HG02678 (cell line): ENCODE measurements at regions not wholly inside any gene's neighbourhood (a gene's known extent, or its start where the extent isn't known, plus 50 kb on each side); places are given as distances from the start of the nearest gene placed in this dataset.
"Not testable (repeated sequence)": the region's sequence is repeated elsewhere in the genome, so short reads cannot be mapped to it uniquely, and the experiment has no call there.

Experiments
- ATAC-seq: cut with Tn5 transposase; IDR thresholded peaks from one replicate; pipeline ENCODE4 v1.9.1; 2021; ENCODE audit warnings: mild to moderate bottlenecking, moderate library complexity; ENCODE audit not compliant: unreplicated experiment

- no peak for ATAC-seq
Observed at GRCh38 chr9:587527-587926, 254.0 kb upstream of the DMRT1 start.

- ATAC-seq, result no peak
Observed at GRCh38 chr9:588981-589380, 252.5 kb upstream of the DMRT1 start.

- no peak for ATAC-seq
Observed at GRCh38 chr9:589723-590122, 251.8 kb upstream of the DMRT1 start.

- no peak for ATAC-seq
Observed at GRCh38 chr9:591292-591691, 250.2 kb upstream of the DMRT1 start.

GRCh38 chr9:592225-592624 lies 249.3 kb upstream of the DMRT1 start:
- no peak for ATAC-seq

GRCh38 chr9:592733-593132 lies 248.8 kb upstream of the DMRT1 start:
- no peak for ATAC-seq

GRCh38 chr9:593809-594208 lies 247.7 kb upstream of the DMRT1 start:
- no peak for ATAC-seq

GRCh38 chr9:596703-597102 lies 244.8 kb upstream of the DMRT1 start:
- ATAC-seq, result no peak

GRCh38 chr9:600006-600405 lies 241.5 kb upstream of the DMRT1 start:
- ATAC-seq, result no peak

GRCh38 chr9:602716-603115 lies 238.8 kb upstream of the DMRT1 start:
- no peak for ATAC-seq

GRCh38 chr9:603126-603525 lies 238.4 kb upstream of the DMRT1 start:
- ATAC-seq, result no peak

GRCh38 chr9:607417-607816 lies 234.1 kb upstream of the DMRT1 start:
- no peak for ATAC-seq

- peak; percentile 89 for ATAC-seq
Observed at GRCh38 chr9:613771-614347, 227.6 kb upstream of the DMRT1 start.

GRCh38 chr9:614431-614830 lies 227.1 kb upstream of the DMRT1 start:
- ATAC-seq, result no peak

- ATAC-seq, result no peak
Observed at GRCh38 chr9:615756-616155, 225.7 kb upstream of the DMRT1 start.

GRCh38 chr9:616694-617093 lies 224.8 kb upstream of the DMRT1 start:
- no peak for ATAC-seq

GRCh38 chr9:617445-618085 lies 223.9 kb upstream of the DMRT1 start:
- ATAC-seq, result no peak

GRCh38 chr9:618478-618877 lies 223.0 kb upstream of the DMRT1 start:
- ATAC-seq, result no peak

- ATAC-seq, result no peak
Observed at GRCh38 chr9:621201-621855, 220.2 kb upstream of the DMRT1 start.

- ATAC-seq, result no peak
Observed at GRCh38 chr9:624935-625500, 216.5 kb upstream of the DMRT1 start.

- ATAC-seq, result no peak
Observed at GRCh38 chr9:625613-626012, 215.9 kb upstream of the DMRT1 start.

- ATAC-seq, result not testable (repeated sequence)
Observed at GRCh38 chr9:626114-626513, 215.4 kb upstream of the DMRT1 start.
